IMR-90 (cell line): ENCODE measurements at regions not wholly inside any gene's neighbourhood (a gene's known extent, or its start where the extent isn't known, plus 50 kb on each side); places are given as distances from the start of the nearest gene placed in this dataset.

Experiments
- ATAC-seq: fragments of 200-7000 bp; cut with Tn5 transposase; 2 replicates; pipeline ENCODE4 v1.9.1; 2020; ENCODE audit warnings: low read depth, mild to moderate bottlenecking, moderate library complexity
- BruUV-seq: library from RNA; stranded (reverse); fragments of 400-500 nt; replicated peaks from 2 replicates; lab custom pipeline; 2021; lab: Mats Ljungman, UMichigan
- CTCF ChIA-PET: fragments of 300-600 bp; formaldehyde crosslinking; extraction: SDS; loops from one replicate; lab custom pipeline; 2021; ENCODE audit warnings: antibody characterized with exemption; lab: Yijun Ruan, JAX
- POLR2A ChIA-PET: fragments of 300-600 bp; sonication (Branson Sonifier 250); formaldehyde crosslinking; loops from one replicate; lab custom pipeline; 2022; ENCODE audit warnings: antibody characterized with exemption; ENCODE audit not compliant: unreplicated experiment; lab: Charles Lee
- DNase-seq: peaks from one replicate; pipeline ENCODE4 v3.0.0; 2013
- H2AFZ ChIP-seq: replicated peaks from 2 replicates; pipeline ENCODE3; 2013; ENCODE audit warnings: low read length, mild to moderate bottlenecking; ENCODE audit not compliant: poor library complexity
- H2AK5ac ChIP-seq: 2 replicates; pipeline ENCODE4 v1.6.1; 2013; ENCODE audit warnings: low read depth, low read length, inconsistent platforms
- H2AK9ac ChIP-seq: replicated peaks from 2 replicates; pipeline ENCODE3; 2013; ENCODE audit warnings: mild to moderate bottlenecking, low read depth, low read length, moderate library complexity; ENCODE audit not compliant: poor library complexity
- H2BK120ac ChIP-seq: 2 replicates; pipeline ENCODE4 v1.6.1; 2013; ENCODE audit warnings: low read depth, low read length, inconsistent platforms
- H2BK15ac ChIP-seq: 3 replicates; pipeline ENCODE4 v1.6.1; 2013; ENCODE audit warnings: low read depth, low read length, inconsistent platforms
- H2BK20ac ChIP-seq: 2 replicates; pipeline ENCODE4 v1.6.1; 2013; ENCODE audit warnings: low read depth, mild to moderate bottlenecking, inconsistent platforms, low read length, moderate library complexity
- H2BK5ac ChIP-seq: 2 replicates; pipeline ENCODE4 v1.6.1; 2013; ENCODE audit warnings: mild to moderate bottlenecking, low read depth, low read length, inconsistent platforms; ENCODE audit not compliant: poor library complexity, severe bottlenecking
- H3K14ac ChIP-seq: replicated peaks from 2 replicates; pipeline ENCODE4 v1.6.1; 2013; ENCODE audit warnings: low read depth, low read length, inconsistent platforms
- H3K18ac ChIP-seq: 2 replicates; pipeline ENCODE4 v1.6.1; 2013; ENCODE audit warnings: low read depth, low read length, control low read depth
- H3K23ac ChIP-seq: 2 replicates; pipeline ENCODE4 v1.6.1; 2013; ENCODE audit warnings: low read depth, low read length, inconsistent platforms
- H3K27ac ChIP-seq: 2 replicates; pipeline ENCODE4 v1.5.1; 2013; ENCODE audit warnings: mild to moderate bottlenecking, control low read depth, low read length; ENCODE audit not compliant: insufficient read depth
- H3K27me3 ChIP-seq: 2 replicates; pipeline ENCODE4 v1.6.1; 2013; ENCODE audit warnings: low read length; ENCODE audit not compliant: control insufficient read depth, insufficient read depth
- H3K36me3 ChIP-seq: 2 replicates; pipeline ENCODE4 v1.6.1; 2013; ENCODE audit warnings: low read length, mixed read lengths; ENCODE audit not compliant: control insufficient read depth, insufficient read depth
- H3K4ac ChIP-seq: 2 replicates; pipeline ENCODE4 v1.6.1; 2013; ENCODE audit warnings: low read depth, low read length, inconsistent platforms
- H3K4me1 ChIP-seq: 2 replicates; pipeline ENCODE4 v1.6.1; 2013; ENCODE audit warnings: low read length, mixed read lengths; ENCODE audit not compliant: control insufficient read depth, insufficient read depth
- H3K4me2 ChIP-seq: 2 replicates; pipeline ENCODE4 v1.6.1; 2013; ENCODE audit warnings: low read depth, mild to moderate bottlenecking, control low read depth, low read length, moderate library complexity
- H3K4me3 ChIP-seq: 2 replicates; pipeline ENCODE4 v1.5.1; 2013; ENCODE audit warnings: low read depth, mild to moderate bottlenecking, control low read depth, low read length, moderate library complexity; ENCODE audit not compliant: insufficient read depth
- H3K56ac ChIP-seq: 2 replicates; pipeline ENCODE4 v1.6.1; 2013; ENCODE audit warnings: low read length, inconsistent platforms; ENCODE audit not compliant: insufficient read depth; ENCODE audit errors: extremely low read depth
- H3K79me1 ChIP-seq, 2 experiments: 2 replicates each; pipeline ENCODE4 v1.6.1; 2013; ENCODE audit warnings: low read length in 2 of 2, inconsistent platforms in 1 of 2, low read depth in 1 of 2
- H3K9ac ChIP-seq: 2 replicates; pipeline ENCODE4 v1.6.1; 2013; ENCODE audit warnings: low read depth, low read length, control low read depth
- H3K9me1 ChIP-seq: 2 replicates; pipeline ENCODE4 v1.6.1; 2013; ENCODE audit warnings: low read length, inconsistent platforms; ENCODE audit not compliant: insufficient read depth
- H3K9me3 ChIP-seq: 2 replicates; pipeline ENCODE4 v1.6.1; 2013; ENCODE audit warnings: low read length; ENCODE audit not compliant: control insufficient read depth, insufficient read depth
- H4K20me1 ChIP-seq: 2 replicates; pipeline ENCODE4 v1.6.1; 2013; ENCODE audit warnings: low read length, inconsistent platforms; ENCODE audit not compliant: insufficient read depth
- H4K5ac ChIP-seq: 2 replicates; pipeline ENCODE4 v1.6.1; 2013; ENCODE audit warnings: mild to moderate bottlenecking, low read depth, low read length, control low read depth
- H4K8ac ChIP-seq, 2 experiments: 2 replicates each; pipeline ENCODE4 v1.6.1; 2013; ENCODE audit warnings: low read depth in 2 of 2, low read length in 2 of 2, control low read depth in 1 of 2, inconsistent platforms in 1 of 2
- H4K91ac ChIP-seq: 2 replicates; pipeline ENCODE4 v1.6.1; 2013; ENCODE audit warnings: low read depth, low read length, inconsistent platforms; ENCODE audit not compliant: insufficient read depth
- BHLHE40 ChIP-seq: fragments of 150-350 bp; IDR thresholded peaks from 2 replicates; pipeline ENCODE4 v1.6.1; 2016; ENCODE audit warnings: mild to moderate bottlenecking, low read depth, low read length
- CEBPB ChIP-seq: IDR thresholded peaks from 2 replicates; pipeline ENCODE4 v1.6.1; 2012; ENCODE audit warnings: low read depth, low read length, improper control_type of control experiment
- CHD1 ChIP-seq: IDR thresholded peaks from 2 replicates; pipeline ENCODE4 v1.6.1; 2012; ENCODE audit warnings: low read depth, low read length, improper control_type of control experiment
- CTCF ChIP-seq: conservative IDR thresholded peaks from 2 replicates; pipeline ENCODE4 v1.5.1; 2012; ENCODE audit warnings: mild to moderate bottlenecking, low read depth, low read length, improper control_type of control experiment
- ELK1 ChIP-seq: fragments of 150-350 bp; IDR thresholded peaks from 2 replicates; pipeline ENCODE4 v1.6.1; 2016; ENCODE audit warnings: low read depth, mild to moderate bottlenecking, low read length, moderate library complexity, borderline replicate concordance
- MAFK ChIP-seq: IDR thresholded peaks from 2 replicates; pipeline ENCODE4 v1.6.1; 2012; ENCODE audit warnings: low read depth, low read length, improper control_type of control experiment
- MAZ ChIP-seq: IDR thresholded peaks from 2 replicates; pipeline ENCODE4 v1.6.1; 2012; ENCODE audit warnings: low read depth, mild to moderate bottlenecking, low read length, improper control_type of control experiment, moderate library complexity, borderline replicate concordance
- MXI1 ChIP-seq: IDR thresholded peaks from 2 replicates; pipeline ENCODE4 v1.6.1; 2012; ENCODE audit warnings: low read depth, mild to moderate bottlenecking, low read length, moderate library complexity, borderline replicate concordance
- RAD21 ChIP-seq: IDR thresholded peaks from 2 replicates; pipeline ENCODE4 v1.6.1; 2012; ENCODE audit warnings: low read length, improper control_type of control experiment
- RFX5 ChIP-seq: IDR thresholded peaks from 2 replicates; pipeline ENCODE4 v1.8.0; 2012; ENCODE audit warnings: low read depth, mild to moderate bottlenecking, low read length, moderate library complexity
- SMC3 ChIP-seq: fragments of 150-350 bp; IDR thresholded peaks from 2 replicates; pipeline ENCODE4 v1.6.1; 2016; ENCODE audit warnings: low read depth, mild to moderate bottlenecking, antibody characterized with exemption, low read length, moderate library complexity
- USF2 ChIP-seq: fragments of 150-350 bp; IDR thresholded peaks from 2 replicates; pipeline ENCODE4 v1.6.1; 2017; ENCODE audit warnings: mild to moderate bottlenecking, antibody characterized with exemption, low read length, low read depth
- WGBS, 2 experiments: methylation state at CpG; one replicate each; pipeline versions ENCODE4 v1.1.5 to v1.1.7; 2013; ENCODE audit warnings: missing lambda C conversion rate in 2 of 2; ENCODE audit not compliant: insufficient read length in 1 of 2; ENCODE audit errors: extremely low coverage in 2 of 2; 5-methylcytosine and 5-hydroxymethylcytosine counted together
- dilution Hi-C: fragments of 300-500 bp; cut with HindIII; formaldehyde crosslinking; loops from one replicate; pipeline ENCODE4 v1.14.3; 2018; ENCODE audit warnings: low sequenced_read_pairs; ENCODE audit not compliant: unreplicated experiment
- in situ Hi-C: fragments of 300-500 bp; cut with MboI; formaldehyde crosslinking; loops from 3 replicates; pipeline ENCODE4 v1.14.3; 2019; ENCODE audit warnings: low sequenced_read_pairs, inconsistent platforms, mixed read lengths
- intact Hi-C: fragments of 100-400 bp; cut with micrococcal nuclease; formaldehyde crosslinking; loops from 2 replicates; pipeline ENCODE4 v1.10.0; 2022

- dilution Hi-C loops (no loop called here), intact Hi-C loops (no loop called here), in situ Hi-C loops (no loop called here)
- no peak overlapping the region for H2AK5ac ChIP-seq
- H3K4me1 ChIP-seq, result no peaks in the 10 kb centered on the region
- no peaks in the 10 kb centered on the region for H3K36me3 ChIP-seq
- H3K9me3 ChIP-seq, result peaks cover 2% of the 10 kb centered on the region; the same call in 1 of the 2 replicates
- DNase-seq, result no peak
- no peak overlapping the region for H3K56ac ChIP-seq
- H3K27me3 ChIP-seq, result peaks cover 7% of the 10 kb centered on the region
- no peak overlapping the region for H4K8ac ChIP-seq
- ChIA-PET CTCF (interaction anchor here (0.7 kb wide), 1 partner anchor 274 kb away, joined by 3 read pairs; no protein-coding TSS in a partner anchor), POLR2A (no interaction called here)
- ATAC-seq, result no peak
- no peak overlapping the region for H3K4me3 ChIP-seq
- no peak overlapping the region for H3K18ac ChIP-seq
- no peak overlapping the region for H2AK9ac ChIP-seq
- H3K9me1 ChIP-seq, result no peaks in the 10 kb centered on the region
- no peak overlapping the region for H3K27ac ChIP-seq
- H2BK120ac ChIP-seq, result no peak overlapping the region
- H2AFZ ChIP-seq, result no peak overlapping the region
- no peak overlapping the region for H4K5ac ChIP-seq
- no peak overlapping the region for H4K91ac ChIP-seq
- no peak overlapping the region for H3K23ac ChIP-seq
- no peak overlapping the region for H2BK20ac ChIP-seq
- BruUV-seq, result no TSS peak
- WGBS, 2 experiments, result no CpG with 5 or more reads among the region's 5 CpGs
- no peak overlapping the region for H3K9ac ChIP-seq
- H4K20me1 ChIP-seq, result no peaks in the 10 kb centered on the region
- TF ChIP-seq USF2 (no peak), BHLHE40 (no peak), MXI1 (no peak), MAFK (no peak), CHD1 (no peak), ELK1 (no peak), CTCF (no peak), MAZ (no peak), CEBPB (no peak), SMC3 (no peak), RFX5 (no peak), RAD21 (no peak)
- no peak overlapping the region for H2BK15ac ChIP-seq
- no peak overlapping the region for H3K4me2 ChIP-seq
- H3K14ac ChIP-seq, result no peak overlapping the region
- H3K79me1 ChIP-seq, result no peaks in the 10 kb centered on the region
- no peak overlapping the region for H2BK5ac ChIP-seq
- no peak overlapping the region for H3K4ac ChIP-seq
Observed at GRCh38 chr2:101580528-101580927, 105.6 kb upstream of the RFX8 start.
